GM12878 (cell line): ENCODE measurements at regions not wholly inside any gene's neighbourhood (a gene's known extent, or its start where the extent isn't known, plus 50 kb on each side); places are given as distances from the start of the nearest gene placed in this dataset.
"Not testable (repeated sequence)": the region's sequence is repeated elsewhere in the genome, so short reads cannot be mapped to it uniquely, and the experiment has no call there.

Experiments
- ATAC-seq: fragments of 200-7000 bp; cut with Tn5 transposase; 3 replicates; pipeline ENCODE4 v1.9.1; 2020; ENCODE audit warnings: mild to moderate bottlenecking, moderate library complexity
- BruUV-seq: library from RNA; stranded (reverse); fragments of 400-500 nt; replicated peaks from 2 replicates; lab custom pipeline; 2021; lab: Mats Ljungman, UMichigan
- CTCF ChIA-PET: fragments of 300-600 bp; sonication (Branson Sonifier 250); formaldehyde crosslinking; extraction: SDS; loops from one replicate; lab custom pipeline; 2021; ENCODE audit warnings: inconsistent platforms; lab: Yijun Ruan, JAX
- POLR2A ChIA-PET: fragments of 350-600 bp; formaldehyde crosslinking; extraction: SDS; loops from one replicate; lab custom pipeline; 2021; ENCODE audit warnings: inconsistent platforms; lab: Charles Lee
- RAD21 ChIA-PET: fragments of 300-600 bp; sonication (Branson Sonifier 250); formaldehyde crosslinking; loops from one replicate; lab custom pipeline; 2023; ENCODE audit warnings: antibody characterized with exemption; ENCODE audit not compliant: unreplicated experiment; lab: Charles Lee
- SMC1A ChIA-PET: fragments of 300-600 bp; sonication (Branson Sonifier 250); formaldehyde crosslinking; loops from one replicate; lab custom pipeline; 2023; ENCODE audit not compliant: unreplicated experiment, uncharacterized antibody; lab: Charles Lee
- DNase-seq: peaks from one replicate; pipeline ENCODE4 v3.0.0-alpha.2; 2011; ENCODE audit warnings: low read depth, low spot score
- FAIRE-seq: peaks from 3 replicates; lab custom pipeline; 2011; peaks lifted over from hg19 to GRCh38; lab: Jason Lieb, UNC
- H2AFZ ChIP-seq: 2 replicates; pipeline ENCODE4 v1.6.0; 2011; ENCODE audit warnings: low read depth, low read length, control low read depth; ENCODE audit not compliant: control insufficient read depth
- H3K27ac ChIP-seq: 2 replicates; pipeline ENCODE4 v1.5.1; 2011; ENCODE audit warnings: control low read depth; ENCODE audit not compliant: control insufficient read depth, insufficient read depth
- H3K27me3 ChIP-seq, 2 experiments: replicated peaks in 1 of 2; 2 replicates each; pipeline versions ENCODE4 v1.6.0 to v1.6.1; 2011; ENCODE audit warnings: low read length in 1 of 2; ENCODE audit not compliant: control insufficient read depth in 2 of 2, insufficient read depth in 2 of 2
- H3K36me3 ChIP-seq, 2 experiments: 2 replicates each; pipeline ENCODE4 v1.5.1; 2011; ENCODE audit warnings: low read length in 1 of 2; ENCODE audit not compliant: control insufficient read depth in 2 of 2, insufficient read depth in 2 of 2
- H3K4me1 ChIP-seq: 2 replicates; pipeline ENCODE4 v1.6.1; 2011; ENCODE audit warnings: mild to moderate bottlenecking, low read length, moderate library complexity, mixed read lengths; ENCODE audit not compliant: control insufficient read depth, insufficient read depth
- H3K4me2 ChIP-seq: 2 replicates; pipeline ENCODE4 v1.6.0; 2011; ENCODE audit warnings: control low read depth; ENCODE audit not compliant: control insufficient read depth, insufficient read depth
- H3K4me3 ChIP-seq: fragments of 200-600 bp; sonication (generic); 2 replicates; pipeline ENCODE4 v1.5.1; 2016
- H3K79me2 ChIP-seq: 2 replicates; pipeline ENCODE4 v1.6.0; 2011; ENCODE audit warnings: low read length; ENCODE audit not compliant: control insufficient read depth, insufficient read depth
- H3K9ac ChIP-seq: 2 replicates; pipeline ENCODE4 v1.8.0; 2011; ENCODE audit warnings: low read length, control low read depth, mixed read lengths; ENCODE audit not compliant: control insufficient read depth, insufficient read depth
- H3K9me3 ChIP-seq: replicated peaks from 3 replicates; pipeline ENCODE4 v1.5.1; 2011; ENCODE audit warnings: mild to moderate bottlenecking, low read length; ENCODE audit not compliant: control insufficient read depth, insufficient read depth
- H4K20me1 ChIP-seq: 2 replicates; pipeline ENCODE4 v1.6.0; 2011; ENCODE audit not compliant: control insufficient read depth, insufficient read depth
- WGBS: methylation state at CpG from one replicate; pipeline ENCODE4 v1.1.6; 2016; ENCODE audit warnings: low lambda C conversion rate; ENCODE audit not compliant: insufficient replicate concordance, insufficient coverage; ENCODE audit errors: missing lambda C conversion rate; 5-methylcytosine and 5-hydroxymethylcytosine counted together
- in situ Hi-C: fragments of 300-500 bp; cut with MboI; formaldehyde crosslinking; loops from 9 replicates; pipeline ENCODE4 v1.14.3; 2018; ENCODE audit warnings: mixed read lengths
- intact Hi-C: fragments of 100-400 bp; cut with micrococcal nuclease; formaldehyde crosslinking; loops from one replicate; pipeline ENCODE4 v1.14.2; 2022; ENCODE audit not compliant: unreplicated experiment

GRCh38 chr17:22052715-22053114, 360.4 kb downstream of the KCNJ18 start:
- BruUV-seq, ATAC-seq, SMC1A ChIA-PET, H4K20me1 ChIP-seq, H3K79me2 ChIP-seq, H3K4me3 ChIP-seq, H3K4me2 ChIP-seq, H3K9me3 ChIP-seq, CTCF ChIA-PET, POLR2A ChIA-PET, H3K4me1 ChIP-seq, intact Hi-C loops, in situ Hi-C loops, DNase-seq, H3K27me3 ChIP-seq, H2AFZ ChIP-seq, H3K27ac ChIP-seq, FAIRE-seq, H3K36me3 ChIP-seq, H3K9ac ChIP-seq, RAD21 ChIA-PET: not testable (repeated sequence)

- RAD21 ChIA-PET, POLR2A ChIA-PET, DNase-seq, BruUV-seq, intact Hi-C loops, H3K4me3 ChIP-seq, H3K27ac ChIP-seq, H3K9ac ChIP-seq, H3K4me1 ChIP-seq, H2AFZ ChIP-seq, H3K36me3 ChIP-seq, FAIRE-seq, H3K9me3 ChIP-seq, H3K4me2 ChIP-seq, H3K27me3 ChIP-seq, ATAC-seq, CTCF ChIA-PET, SMC1A ChIA-PET, in situ Hi-C loops, H4K20me1 ChIP-seq, H3K79me2 ChIP-seq: not testable (repeated sequence)
- WGBS = 0% methylated on average over 1 of the region's 1 CpG
These were observed 364.2 kb downstream of the KCNJ18 start for GRCh38 chr17:22056566-22056965.

DNA sequence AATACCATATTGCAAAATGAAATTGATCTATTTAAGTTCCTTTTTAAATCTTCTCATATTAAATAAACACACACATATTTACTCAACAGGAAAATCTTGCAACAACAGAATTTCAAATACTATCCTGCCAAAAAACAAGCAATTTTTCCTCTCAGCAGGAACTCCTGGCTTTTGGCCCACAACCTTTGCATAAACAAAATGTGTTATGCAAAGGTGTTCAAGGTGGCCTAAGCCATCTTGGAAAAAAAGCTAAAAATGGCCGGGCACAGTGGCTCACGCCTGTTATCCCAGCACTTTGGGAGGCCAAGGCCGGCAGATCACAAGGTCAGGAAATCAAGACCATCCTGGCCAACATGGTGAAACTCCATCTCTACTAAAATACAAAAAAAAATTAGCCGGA, 383.6 kb downstream of the KCNJ18 start:
- ATAC-seq, H3K27me3 ChIP-seq, H3K36me3 ChIP-seq, H3K9me3 ChIP-seq, H3K9ac ChIP-seq, H2AFZ ChIP-seq, RAD21 ChIA-PET, in situ Hi-C loops, H4K20me1 ChIP-seq, intact Hi-C loops, BruUV-seq, H3K4me1 ChIP-seq, FAIRE-seq, POLR2A ChIA-PET, H3K79me2 ChIP-seq, CTCF ChIA-PET, SMC1A ChIA-PET, H3K4me2 ChIP-seq, H3K4me3 ChIP-seq, H3K27ac ChIP-seq, DNase-seq: not testable (repeated sequence)
- 4% methylated on average over 3 of the region's 4 CpGs for WGBS

DNA sequence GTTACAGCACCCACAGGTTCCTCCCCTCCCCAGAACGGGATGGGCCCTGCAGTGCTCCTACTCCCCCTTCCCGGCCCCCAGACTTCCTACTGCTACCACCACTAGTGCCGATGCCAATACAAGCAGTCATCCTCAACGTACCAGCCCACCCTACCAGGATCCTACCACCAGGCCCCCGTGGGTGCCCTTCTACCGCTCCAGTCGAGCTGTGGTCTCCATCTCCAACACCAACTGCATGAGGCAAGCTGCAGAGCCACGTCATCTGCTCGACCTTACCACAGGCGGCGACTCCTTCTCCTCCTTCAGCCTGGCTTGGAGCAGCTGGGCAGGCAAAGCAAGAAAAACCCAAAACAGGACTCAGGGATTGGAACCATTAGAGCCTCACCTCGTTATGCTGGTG, 396.3 kb downstream of the KCNJ18 start:
- RAD21 ChIA-PET, CTCF ChIA-PET, H3K9ac ChIP-seq, H3K27ac ChIP-seq, H3K4me2 ChIP-seq, BruUV-seq, H2AFZ ChIP-seq, DNase-seq, H3K4me1 ChIP-seq, intact Hi-C loops, H3K4me3 ChIP-seq, H3K9me3 ChIP-seq, H3K36me3 ChIP-seq, FAIRE-seq, ATAC-seq, POLR2A ChIA-PET, H3K79me2 ChIP-seq, SMC1A ChIA-PET, in situ Hi-C loops, H4K20me1 ChIP-seq, H3K27me3 ChIP-seq: not testable (repeated sequence)
- WGBS = 18% methylated on average over 11 of the region's 12 CpGs
